Type B pancreatic cell (in vitro differentiated cells): ENCODE measurements at regions not wholly inside any gene's neighbourhood (a gene's known extent, or its start where the extent isn't known, plus 50 kb on each side); places are given as distances from the start of the nearest gene placed in this dataset.

Experiments
- DNase-seq: peaks from one replicate; pipeline ENCODE4 v3.0.0; 2021; ENCODE audit warnings: mixed read lengths; ENCODE audit not compliant: unreplicated experiment; ENCODE audit errors: extremely low spot score
- H3K27ac Mint-ChIP-seq: 2 replicates; pipeline ENCODE4 v1.8.0; 2021; ENCODE audit warnings: mild to moderate bottlenecking, mixed read lengths
- H3K27me3 Mint-ChIP-seq: 2 replicates; pipeline ENCODE4 v1.8.0; 2021; ENCODE audit warnings: mixed read lengths
- H3K36me3 Mint-ChIP-seq: 2 replicates; pipeline ENCODE4 v1.8.0; 2021; ENCODE audit warnings: mixed read lengths
- H3K4me1 Mint-ChIP-seq: one replicate; pipeline ENCODE4 v1.8.0; 2021; ENCODE audit warnings: mixed read lengths; ENCODE audit not compliant: unreplicated experiment
- H3K4me3 Mint-ChIP-seq: 2 replicates; pipeline ENCODE4 v1.8.0; 2021; ENCODE audit warnings: mild to moderate bottlenecking, mixed read lengths
- H3K9me3 Mint-ChIP-seq: 2 replicates; pipeline ENCODE4 v1.8.0; 2021; ENCODE audit warnings: mixed read lengths
- CTCF ChIP-seq: fragments of 200-600 bp; sonication (generic); conservative IDR thresholded peaks from 2 replicates; pipeline ENCODE4 v1.5.0; 2021; ENCODE audit warnings: antibody characterized with exemption, mild to moderate bottlenecking

- no peak for TF ChIP-seq CTCF
- DNase-seq = no peak
- Mint-ChIP-seq H3K27me3 (no peaks in the 10 kb centered on the region), H3K4me1 (no peaks in the 10 kb centered on the region), H3K36me3 (no peaks in the 10 kb centered on the region), H3K9me3 (no peaks in the 10 kb centered on the region), H3K27ac (no peak overlapping the region), H3K4me3 (no peak overlapping the region)
Observed at GRCh38 chr18:67695684-67696083, 179.2 kb upstream of the DSEL start.

- no peak for DNase-seq
- TF ChIP-seq CTCF = no peak
- Mint-ChIP-seq H3K4me1 (no peaks in the 10 kb centered on the region), H3K27ac (no peak overlapping the region), H3K27me3 (no peaks in the 10 kb centered on the region), H3K36me3 (no peaks in the 10 kb centered on the region), H3K4me3 (no peak overlapping the region), H3K9me3 (no peaks in the 10 kb centered on the region)
Observed at GRCh38 chr18:67694787-67695186, 178.3 kb upstream of the DSEL start.

- no peak overlapping the region for H3K4me3 Mint-ChIP-seq
Observed at GRCh38 chr18:67692811-67693210, 176.3 kb upstream of the DSEL start.

GRCh38 chr18:67682516-67682915, 166.0 kb upstream of the DSEL start:
- no peaks in the 10 kb centered on the region for H3K36me3 Mint-ChIP-seq
- no peak overlapping the region for H3K4me3 Mint-ChIP-seq
- no peaks in the 10 kb centered on the region for H3K9me3 Mint-ChIP-seq
- no peak overlapping the region for H3K27ac Mint-ChIP-seq
- no peak for DNase-seq
- TF ChIP-seq CTCF = no peak
- H3K27me3 Mint-ChIP-seq = no peaks in the 10 kb centered on the region
- H3K4me1 Mint-ChIP-seq = no peaks in the 10 kb centered on the region

More at GRCh38 chr18:67692811-67693210, 176.3 kb upstream of the DSEL start:
- TF ChIP-seq CTCF = no peak
- H3K4me1 Mint-ChIP-seq = no peaks in the 10 kb centered on the region
- no peaks in the 10 kb centered on the region for H3K36me3 Mint-ChIP-seq
- DNase-seq = no peak
- no peaks in the 10 kb centered on the region for H3K27me3 Mint-ChIP-seq
- no peaks in the 10 kb centered on the region for H3K9me3 Mint-ChIP-seq
- no peak overlapping the region for H3K27ac Mint-ChIP-seq

- H3K9me3 Mint-ChIP-seq = no peaks in the 10 kb centered on the region
- no peak overlapping the region for H3K27ac Mint-ChIP-seq
- H3K36me3 Mint-ChIP-seq = no peaks in the 10 kb centered on the region
- H3K27me3 Mint-ChIP-seq = peaks cover 3% of the 10 kb centered on the region
- H3K4me1 Mint-ChIP-seq = no peaks in the 10 kb centered on the region
- no peak for DNase-seq
- TF ChIP-seq CTCF = no peak
- no peak overlapping the region for H3K4me3 Mint-ChIP-seq
Observed at GRCh38 chr18:67677489-67677888, 161.0 kb upstream of the DSEL start.

- H3K36me3 Mint-ChIP-seq = no peaks in the 10 kb centered on the region
- TF ChIP-seq CTCF = no peak
- no peaks in the 10 kb centered on the region for H3K9me3 Mint-ChIP-seq
- no peak for DNase-seq
- no peaks in the 10 kb centered on the region for H3K4me1 Mint-ChIP-seq
- no peak overlapping the region for H3K4me3 Mint-ChIP-seq
- no peak overlapping the region for H3K27ac Mint-ChIP-seq
- peaks cover 3% of the 10 kb centered on the region for H3K27me3 Mint-ChIP-seq
Observed at GRCh38 chr18:67672716-67673115, 156.2 kb upstream of the DSEL start.
